ENCODE measurements at regions not wholly inside any gene's neighbourhood (a gene's known extent, or its start where the extent isn't known, plus 50 kb on each side); places are given as distances from the start of the nearest gene placed in this dataset.

GRCh38 chr4:83174844-83175414, 60.4 kb upstream of the PLAC8 start:
- TF ChIP-seq RAD21 (IDR thresholded peaks at IDR 0.05; ENCODE audit: low read length) (no peak), ELK1 (IDR thresholded peaks at IDR 0.05; ENCODE audit: borderline replicate concordance, low read depth, low read length) (no peak), RCOR1 (IDR thresholded peaks at IDR 0.05; ENCODE audit: insufficient replicate concordance, low read length) (no peak), POLR2A (IDR thresholded peaks at IDR 0.05; ENCODE audit: low read depth, low read length) (no peak), NFE2L2 (IDR thresholded peaks at IDR 0.05; ENCODE audit: low read depth, low read length) (no peak), SMC3 (IDR thresholded peaks at IDR 0.05; ENCODE audit: low read depth, low read length) (no peak), RFX5 (IDR thresholded peaks at IDR 0.05; ENCODE audit: low read depth, low read length) (no peak), MAZ (IDR thresholded peaks at IDR 0.05; ENCODE audit: borderline replicate concordance, low read depth, low read length) (no peak), FOS (IDR thresholded peaks at IDR 0.05; ENCODE audit: low read depth, low read length) (no peak)
- TF ChIP-seq, protein P1, sequence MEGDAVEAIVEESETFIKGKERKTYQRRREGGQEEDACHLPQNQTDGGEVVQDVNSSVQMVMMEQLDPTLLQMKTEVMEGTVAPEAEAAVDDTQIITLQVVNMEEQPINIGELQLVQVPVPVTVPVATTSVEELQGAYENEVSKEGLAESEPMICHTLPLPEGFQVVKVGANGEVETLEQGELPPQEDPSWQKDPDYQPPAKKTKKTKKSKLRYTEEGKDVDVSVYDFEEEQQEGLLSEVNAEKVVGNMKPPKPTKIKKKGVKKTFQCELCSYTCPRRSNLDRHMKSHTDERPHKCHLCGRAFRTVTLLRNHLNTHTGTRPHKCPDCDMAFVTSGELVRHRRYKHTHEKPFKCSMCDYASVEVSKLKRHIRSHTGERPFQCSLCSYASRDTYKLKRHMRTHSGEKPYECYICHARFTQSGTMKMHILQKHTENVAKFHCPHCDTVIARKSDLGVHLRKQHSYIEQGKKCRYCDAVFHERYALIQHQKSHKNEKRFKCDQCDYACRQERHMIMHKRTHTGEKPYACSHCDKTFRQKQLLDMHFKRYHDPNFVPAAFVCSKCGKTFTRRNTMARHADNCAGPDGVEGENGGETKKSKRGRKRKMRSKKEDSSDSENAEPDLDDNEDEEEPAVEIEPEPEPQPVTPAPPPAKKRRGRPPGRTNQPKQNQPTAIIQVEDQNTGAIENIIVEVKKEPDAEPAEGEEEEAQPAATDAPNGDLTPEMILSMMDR (conservative IDR thresholded peaks at IDR 0.05; ENCODE audit: low read depth, low read length) = no peak
- TF ChIP-seq, protein P2, sequence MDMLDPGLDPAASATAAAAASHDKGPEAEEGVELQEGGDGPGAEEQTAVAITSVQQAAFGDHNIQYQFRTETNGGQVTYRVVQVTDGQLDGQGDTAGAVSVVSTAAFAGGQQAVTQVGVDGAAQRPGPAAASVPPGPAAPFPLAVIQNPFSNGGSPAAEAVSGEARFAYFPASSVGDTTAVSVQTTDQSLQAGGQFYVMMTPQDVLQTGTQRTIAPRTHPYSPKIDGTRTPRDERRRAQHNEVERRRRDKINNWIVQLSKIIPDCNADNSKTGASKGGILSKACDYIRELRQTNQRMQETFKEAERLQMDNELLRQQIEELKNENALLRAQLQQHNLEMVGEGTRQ (IDR thresholded peaks at IDR 0.05; ENCODE audit: low read depth, low read length) = no peak

Measured in IMR-90 (cell line).